Lower lobe of right lung (tissue), 2 donors: ENCODE measurements at regions not wholly inside any gene's neighbourhood (a gene's known extent, or its start where the extent isn't known, plus 50 kb on each side); places are given as distances from the start of the nearest gene placed in this dataset.

Experiments used
- ATAC-seq, 2 donors: fragments of 200-7000 bp; cut with Tn5 transposase; one replicate each; pipeline ENCODE4 v1.9.1; 2020 to 2022; ENCODE audit warnings: mild to moderate bottlenecking in 2 of 2, moderate library complexity in 2 of 2
- DNase-seq: peaks from one replicate; pipeline ENCODE4 v3.0.0-alpha.2; 2020
- H3K27ac ChIP-seq: fragments of 200-600 bp; one replicate; pipeline ENCODE4 v1.8.0; 2022
- H3K27me3 ChIP-seq: fragments of 200-600 bp; one replicate; pipeline ENCODE4 v1.8.0; 2022; ENCODE audit warnings: low read depth
- H3K36me3 ChIP-seq: fragments of 200-600 bp; one replicate; pipeline ENCODE4 v1.8.0; 2022; ENCODE audit warnings: mild to moderate bottlenecking
- H3K4me1 ChIP-seq: fragments of 200-600 bp; one replicate; pipeline ENCODE4 v1.8.0; 2022
- H3K4me3 ChIP-seq: fragments of 200-600 bp; one replicate; pipeline ENCODE4 v1.8.0; 2022; ENCODE audit warnings: mild to moderate bottlenecking
- H3K9me3 ChIP-seq: fragments of 200-600 bp; one replicate; pipeline ENCODE4 v1.8.0; 2022
- intact Hi-C: fragments of 100-400 bp; cut with DNase I; formaldehyde crosslinking; loops from one replicate; pipeline ENCODE4 v1.11.0; 2022
- TF ChIP-seq, protein P1 (sequence below): fragments of 200-600 bp; IDR thresholded peaks from one replicate; pipeline ENCODE4 v1.8.0; 2022; ENCODE audit warnings: antibody characterized with exemption, mild to moderate bottlenecking
- donor health status: DM: no; HTN: yes; CAD: no; lungs with severe emphysema.

DNA sequence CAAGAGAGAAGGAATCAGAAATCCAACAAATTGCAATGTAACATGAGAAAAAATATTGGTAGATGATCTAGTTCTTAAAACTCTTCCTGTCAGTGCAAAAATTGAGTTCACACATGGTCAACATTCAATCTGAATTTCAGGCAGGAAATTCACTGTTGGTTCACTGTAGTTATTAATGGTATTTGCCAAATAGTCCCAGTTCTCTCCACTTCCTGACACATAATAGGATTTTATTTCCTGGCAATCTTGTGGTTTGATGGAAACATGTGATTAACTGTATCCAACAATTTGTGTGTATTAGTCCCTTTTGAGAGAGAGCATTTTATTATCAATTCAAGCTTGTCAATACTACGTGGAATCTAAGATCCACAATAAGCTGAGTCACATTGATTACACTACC lies 1103.1 kb downstream of the ROBO2 start:
- ATAC-seq, result no peak
- Histone ChIP-seq H3K4me1 (no peaks in the 10 kb centered on the region), H3K4me3 (no peak overlapping the region), H3K36me3 (no peaks in the 10 kb centered on the region), H3K9me3 (peaks cover 3% of the 10 kb centered on the region), H3K27me3 (no peaks in the 10 kb centered on the region), H3K27ac (no peak overlapping the region)
- TF ChIP-seq, protein P1, sequence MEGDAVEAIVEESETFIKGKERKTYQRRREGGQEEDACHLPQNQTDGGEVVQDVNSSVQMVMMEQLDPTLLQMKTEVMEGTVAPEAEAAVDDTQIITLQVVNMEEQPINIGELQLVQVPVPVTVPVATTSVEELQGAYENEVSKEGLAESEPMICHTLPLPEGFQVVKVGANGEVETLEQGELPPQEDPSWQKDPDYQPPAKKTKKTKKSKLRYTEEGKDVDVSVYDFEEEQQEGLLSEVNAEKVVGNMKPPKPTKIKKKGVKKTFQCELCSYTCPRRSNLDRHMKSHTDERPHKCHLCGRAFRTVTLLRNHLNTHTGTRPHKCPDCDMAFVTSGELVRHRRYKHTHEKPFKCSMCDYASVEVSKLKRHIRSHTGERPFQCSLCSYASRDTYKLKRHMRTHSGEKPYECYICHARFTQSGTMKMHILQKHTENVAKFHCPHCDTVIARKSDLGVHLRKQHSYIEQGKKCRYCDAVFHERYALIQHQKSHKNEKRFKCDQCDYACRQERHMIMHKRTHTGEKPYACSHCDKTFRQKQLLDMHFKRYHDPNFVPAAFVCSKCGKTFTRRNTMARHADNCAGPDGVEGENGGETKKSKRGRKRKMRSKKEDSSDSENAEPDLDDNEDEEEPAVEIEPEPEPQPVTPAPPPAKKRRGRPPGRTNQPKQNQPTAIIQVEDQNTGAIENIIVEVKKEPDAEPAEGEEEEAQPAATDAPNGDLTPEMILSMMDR, result no peak
- no peak for DNase-seq
- intact Hi-C loops, result no loop called here

DNA sequence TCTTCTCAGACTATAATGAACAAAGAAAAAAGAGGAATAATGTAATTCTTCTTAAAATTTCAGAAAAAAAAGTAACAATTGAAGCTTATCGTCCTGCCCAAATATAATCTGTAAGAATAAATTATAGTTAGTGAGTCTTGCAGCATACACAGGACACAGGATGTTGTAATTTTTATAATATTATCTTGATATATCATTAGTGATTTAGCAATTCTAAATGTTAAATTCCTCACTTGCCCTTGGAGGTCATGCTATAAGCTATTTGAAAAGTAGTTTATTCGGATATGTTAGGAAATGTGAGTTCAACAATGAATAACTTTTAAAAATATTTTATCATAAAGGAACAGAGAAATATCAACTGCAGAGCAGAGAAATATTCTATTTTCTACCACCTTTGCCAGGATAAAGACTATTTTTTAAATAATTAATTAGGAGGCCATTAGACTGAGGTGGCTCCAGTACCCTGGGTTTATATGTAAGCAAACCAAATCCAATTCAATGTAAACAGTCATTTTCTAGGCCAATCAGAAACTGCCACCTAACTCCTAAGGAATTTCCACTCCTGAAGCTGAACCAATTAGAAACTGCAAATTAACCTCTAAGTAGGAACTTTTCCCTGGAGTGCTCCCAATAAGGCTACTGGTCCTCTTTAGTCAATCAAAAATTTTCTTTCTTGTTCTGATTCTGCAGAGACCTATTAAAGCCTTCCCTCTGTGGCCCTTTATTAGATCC lies 1109.3 kb downstream of the ROBO2 start:
- intact Hi-C loops, result no loop called here
- Histone ChIP-seq H3K27me3 (no peaks in the 10 kb centered on the region), H3K36me3 (no peaks in the 10 kb centered on the region), H3K4me1 (no peaks in the 10 kb centered on the region), H3K9me3 (no peaks in the 10 kb centered on the region), H3K27ac (no peak overlapping the region), H3K4me3 (no peak overlapping the region)
- DNase-seq, result no peak
- TF ChIP-seq, protein P1, result no peak
- no peak for ATAC-seq

DNA sequence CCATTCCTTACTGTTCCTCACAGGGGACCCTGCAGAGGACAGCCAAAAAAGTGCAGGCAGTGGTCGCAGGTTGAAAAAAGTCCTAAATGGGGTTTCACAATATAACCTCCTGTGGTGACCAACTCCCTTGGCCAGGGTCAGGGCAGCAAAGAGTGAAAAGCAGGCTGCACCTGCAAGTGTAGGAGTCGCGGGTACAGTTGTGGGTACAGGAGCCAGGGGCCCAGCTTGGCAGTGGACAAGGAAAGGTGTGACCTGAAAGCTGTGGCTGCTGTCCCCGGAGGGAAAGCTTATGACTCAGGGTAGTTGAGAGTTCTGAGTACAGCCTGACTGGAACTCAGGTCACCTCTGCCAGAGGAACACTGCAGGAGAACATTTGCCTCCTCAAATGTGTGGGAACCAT lies 1114.1 kb downstream of the ROBO2 start:
- no peaks in the 10 kb centered on the region for H3K27me3 ChIP-seq
- intact Hi-C loops, result no loop called here
- DNase-seq (peak; percentile 6), ATAC-seq (peak in 1 of 2 donors; percentile 15)
- no peak overlapping the region for H3K4me3 ChIP-seq
- TF ChIP-seq, protein P1, result no peak
- H3K27ac ChIP-seq, result no peak overlapping the region
- no peaks in the 10 kb centered on the region for H3K36me3 ChIP-seq
- no peaks in the 10 kb centered on the region for H3K9me3 ChIP-seq
- H3K4me1 ChIP-seq, result no peaks in the 10 kb centered on the region

DNA sequence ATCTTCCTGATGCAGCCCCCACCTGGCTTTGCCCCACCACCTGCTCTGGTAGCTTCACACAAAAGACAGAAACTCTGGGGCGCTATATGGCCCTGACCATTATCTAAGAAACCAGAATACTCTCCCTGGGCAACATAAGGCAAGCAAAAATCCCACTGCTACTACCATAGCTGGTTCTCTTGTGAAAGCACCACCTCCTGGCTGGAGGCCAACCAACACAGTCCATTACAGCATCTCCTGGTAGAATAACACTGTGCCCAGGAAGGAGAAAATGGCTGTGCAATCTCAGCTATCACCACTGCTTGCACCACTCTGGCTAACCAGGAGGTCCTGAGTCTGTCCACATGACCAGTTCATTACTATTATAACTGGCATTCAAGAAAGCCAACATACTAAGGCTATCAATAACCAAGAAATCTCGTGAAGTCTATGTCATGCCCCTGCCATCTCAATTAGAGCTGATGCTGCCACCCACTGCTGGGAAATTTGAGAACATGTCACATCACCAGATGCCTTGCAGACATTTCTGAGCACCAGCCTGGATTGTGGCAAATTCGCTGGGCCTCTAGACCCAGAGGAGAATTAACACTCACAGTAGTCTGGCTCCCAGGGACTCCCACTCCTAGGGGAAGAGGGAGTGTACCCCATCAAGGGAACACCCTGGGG lies 1114.8 kb downstream of the ROBO2 start:
- Histone ChIP-seq H3K9me3 (no peaks in the 10 kb centered on the region), H3K36me3 (no peaks in the 10 kb centered on the region), H3K4me3 (no peak overlapping the region), H3K4me1 (no peaks in the 10 kb centered on the region), H3K27ac (no peak overlapping the region), H3K27me3 (no peaks in the 10 kb centered on the region)
- ATAC-seq (no peak), DNase-seq (peak; percentile 6)
- intact Hi-C loops, result no loop called here
- TF ChIP-seq, protein P1, result no peak

DNA sequence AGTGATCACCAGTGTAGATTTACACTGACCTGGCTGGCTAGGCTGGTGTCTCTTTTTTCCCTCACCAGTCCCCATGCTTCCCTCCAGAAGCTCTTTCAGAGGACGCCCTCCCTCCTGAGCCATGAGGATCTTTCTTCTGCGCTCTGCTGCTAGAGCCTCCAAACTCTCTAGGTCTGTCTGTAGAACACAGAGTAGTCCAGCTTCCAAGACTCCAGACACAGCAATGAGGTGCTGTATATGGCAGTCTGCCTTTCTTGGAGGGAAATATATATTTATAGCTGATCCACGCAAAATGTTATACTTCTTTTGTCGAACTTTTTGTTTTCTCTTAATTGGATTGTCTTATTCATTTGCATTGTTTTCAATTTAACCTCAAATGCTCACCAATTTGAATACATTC lies 1121.8 kb downstream of the ROBO2 start:
- TF ChIP-seq, protein P1, result no peak
- Histone ChIP-seq H3K27ac (no peak overlapping the region), H3K4me3 (no peak overlapping the region), H3K9me3 (no peaks in the 10 kb centered on the region), H3K4me1 (no peaks in the 10 kb centered on the region), H3K27me3 (no peaks in the 10 kb centered on the region), H3K36me3 (no peaks in the 10 kb centered on the region)
- intact Hi-C loops, result no loop called here
- ATAC-seq (no peak), DNase-seq (no peak)
